Ishikawa (cell line): ENCODE measurements at regions not wholly inside any gene's neighbourhood (a gene's known extent, or its start where the extent isn't known, plus 50 kb on each side); places are given as distances from the start of the nearest gene placed in this dataset.

ENCODE experiments used
- CEBPB ChIP-seq: IDR thresholded peaks from 2 replicates; pipeline ENCODE4 v1.6.1; 2012
- EGR1 ChIP-seq: IDR thresholded peaks from 2 replicates; pipeline ENCODE4 v1.6.1; 2012
- EP300 ChIP-seq: IDR thresholded peaks from 2 replicates; pipeline ENCODE4 v1.6.1; 2012; ENCODE audit warnings: borderline replicate concordance
- FOXM1 ChIP-seq: IDR thresholded peaks from 2 replicates; pipeline ENCODE4 v1.6.1; 2012; ENCODE audit warnings: low read depth, borderline replicate concordance
- MAX ChIP-seq: IDR thresholded peaks from 2 replicates; pipeline ENCODE4 v1.6.1; 2012
- NFIC ChIP-seq: IDR thresholded peaks from 2 replicates; pipeline ENCODE4 v1.6.1; 2012
- RAD21 ChIP-seq: IDR thresholded peaks from 2 replicates; pipeline ENCODE4 v1.6.1; 2012; ENCODE audit warnings: low read depth
- REST ChIP-seq: IDR thresholded peaks from 2 replicates; pipeline ENCODE4 v1.6.1; 2012; ENCODE audit warnings: low read depth, mild to moderate bottlenecking
- TEAD4 ChIP-seq: IDR thresholded peaks from 2 replicates; pipeline ENCODE4 v1.6.1; 2012
- USF1 ChIP-seq: IDR thresholded peaks from 2 replicates; pipeline ENCODE4 v1.6.1; 2012
- ZBTB7A ChIP-seq: IDR thresholded peaks from 2 replicates; pipeline ENCODE4 v1.6.1; 2012; ENCODE audit warnings: low read depth

GRCh38 chr22:22082960-22083359 is 100.4 kb upstream of the TOP3B start:
- no peak for TF ChIP-seq REST
- no peak for TF ChIP-seq EP300
- no peak for TF ChIP-seq RAD21
- no peak for TF ChIP-seq NFIC
- no peak for TF ChIP-seq CEBPB
- TF ChIP-seq TEAD4, result no peak
- no peak for TF ChIP-seq ZBTB7A
- no peak for TF ChIP-seq EGR1
- TF ChIP-seq MAX, result no peak
- no peak for TF ChIP-seq FOXM1
- no peak for TF ChIP-seq USF1
